ENCODE measurements at regions not wholly inside any gene's neighbourhood (a gene's known extent, or its start where the extent isn't known, plus 50 kb on each side); places are given as distances from the start of the nearest gene placed in this dataset.

DNA sequence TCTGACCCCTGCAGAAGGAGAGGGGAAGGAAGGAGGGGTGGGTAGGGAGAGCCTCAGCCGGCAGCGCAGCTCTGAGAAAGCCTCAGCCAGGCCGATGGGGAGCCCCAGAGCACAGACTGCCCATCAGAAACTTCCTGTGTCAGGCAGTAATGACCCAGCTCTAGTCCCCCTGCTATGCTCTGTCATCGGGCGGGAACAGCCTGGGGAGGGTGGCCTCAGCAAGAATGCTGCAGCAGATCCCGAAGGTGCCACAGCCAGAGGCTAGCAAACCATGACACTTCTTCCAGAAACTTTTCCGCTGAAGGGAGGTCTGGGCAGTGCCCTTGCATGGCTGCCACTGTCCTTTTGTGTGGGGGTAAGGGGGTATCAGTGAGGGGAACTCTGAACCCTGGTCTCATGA, 279.0 kb downstream of the BCOR start:
- TF ChIP-seq, protein P1, sequence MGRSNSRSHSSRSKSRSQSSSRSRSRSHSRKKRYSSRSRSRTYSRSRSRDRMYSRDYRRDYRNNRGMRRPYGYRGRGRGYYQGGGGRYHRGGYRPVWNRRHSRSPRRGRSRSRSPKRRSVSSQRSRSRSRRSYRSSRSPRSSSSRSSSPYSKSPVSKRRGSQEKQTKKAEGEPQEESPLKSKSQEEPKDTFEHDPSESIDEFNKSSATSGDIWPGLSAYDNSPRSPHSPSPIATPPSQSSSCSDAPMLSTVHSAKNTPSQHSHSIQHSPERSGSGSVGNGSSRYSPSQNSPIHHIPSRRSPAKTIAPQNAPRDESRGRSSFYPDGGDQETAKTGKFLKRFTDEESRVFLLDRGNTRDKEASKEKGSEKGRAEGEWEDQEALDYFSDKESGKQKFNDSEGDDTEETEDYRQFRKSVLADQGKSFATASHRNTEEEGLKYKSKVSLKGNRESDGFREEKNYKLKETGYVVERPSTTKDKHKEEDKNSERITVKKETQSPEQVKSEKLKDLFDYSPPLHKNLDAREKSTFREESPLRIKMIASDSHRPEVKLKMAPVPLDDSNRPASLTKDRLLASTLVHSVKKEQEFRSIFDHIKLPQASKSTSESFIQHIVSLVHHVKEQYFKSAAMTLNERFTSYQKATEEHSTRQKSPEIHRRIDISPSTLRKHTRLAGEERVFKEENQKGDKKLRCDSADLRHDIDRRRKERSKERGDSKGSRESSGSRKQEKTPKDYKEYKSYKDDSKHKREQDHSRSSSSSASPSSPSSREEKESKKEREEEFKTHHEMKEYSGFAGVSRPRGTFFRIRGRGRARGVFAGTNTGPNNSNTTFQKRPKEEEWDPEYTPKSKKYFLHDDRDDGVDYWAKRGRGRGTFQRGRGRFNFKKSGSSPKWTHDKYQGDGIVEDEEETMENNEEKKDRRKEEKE (IDR thresholded peaks at IDR 0.05; ENCODE audit: borderline replicate concordance in 1 of 2, control insufficient read depth in 1 of 2, low read depth in 2 of 2, low read length in 1 of 2): no peak
- TF ChIP-seq ZNF609 (CRISPR knock-in tag; IDR thresholded peaks at IDR 0.05; ENCODE audit: borderline replicate concordance) (no peak), SP1 (CRISPR knock-in tag; IDR thresholded peaks at IDR 0.05) (no peak), ZNF24 (IDR thresholded peaks at IDR 0.05) (no peak), ELF4 (CRISPR knock-in tag; IDR thresholded peaks at IDR 0.05) (no peak), TCFL5 (CRISPR knock-in tag; conservative IDR thresholded peaks at IDR 0.05) (no peak), SMC3 (conservative IDR thresholded peaks at IDR 0.05; ENCODE audit: insufficient read depth, low read depth, low read length) (no peak)
- TF ChIP-seq, protein P2, sequence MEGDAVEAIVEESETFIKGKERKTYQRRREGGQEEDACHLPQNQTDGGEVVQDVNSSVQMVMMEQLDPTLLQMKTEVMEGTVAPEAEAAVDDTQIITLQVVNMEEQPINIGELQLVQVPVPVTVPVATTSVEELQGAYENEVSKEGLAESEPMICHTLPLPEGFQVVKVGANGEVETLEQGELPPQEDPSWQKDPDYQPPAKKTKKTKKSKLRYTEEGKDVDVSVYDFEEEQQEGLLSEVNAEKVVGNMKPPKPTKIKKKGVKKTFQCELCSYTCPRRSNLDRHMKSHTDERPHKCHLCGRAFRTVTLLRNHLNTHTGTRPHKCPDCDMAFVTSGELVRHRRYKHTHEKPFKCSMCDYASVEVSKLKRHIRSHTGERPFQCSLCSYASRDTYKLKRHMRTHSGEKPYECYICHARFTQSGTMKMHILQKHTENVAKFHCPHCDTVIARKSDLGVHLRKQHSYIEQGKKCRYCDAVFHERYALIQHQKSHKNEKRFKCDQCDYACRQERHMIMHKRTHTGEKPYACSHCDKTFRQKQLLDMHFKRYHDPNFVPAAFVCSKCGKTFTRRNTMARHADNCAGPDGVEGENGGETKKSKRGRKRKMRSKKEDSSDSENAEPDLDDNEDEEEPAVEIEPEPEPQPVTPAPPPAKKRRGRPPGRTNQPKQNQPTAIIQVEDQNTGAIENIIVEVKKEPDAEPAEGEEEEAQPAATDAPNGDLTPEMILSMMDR (IDR thresholded peaks at IDR 0.05 in 2 of 3, conservative IDR thresholded peaks at IDR 0.05 in 1 of 3; ENCODE audit: insufficient read depth in 2 of 3, low read depth in 1 of 3, low read length in 3 of 3): no peak
